H1 (cell line): ENCODE measurements at regions not wholly inside any gene's neighbourhood (a gene's known extent, or its start where the extent isn't known, plus 50 kb on each side); places are given as distances from the start of the nearest gene placed in this dataset.

Experiments used
- CTCF ChIA-PET: fragments of 300-600 bp; sonication (Branson Sonifier 250); formaldehyde crosslinking; loops from one replicate; lab custom pipeline; 2021; ENCODE audit not compliant: partially characterized antibody; lab: Charles Lee
- POLR2A ChIA-PET: fragments of 300-600 bp; sonication (Branson Sonifier 250); formaldehyde crosslinking; loops from one replicate; lab custom pipeline; 2021; ENCODE audit warnings: inconsistent platforms; ENCODE audit not compliant: partially characterized antibody; lab: Charles Lee
- DNase-seq, 2 experiments: peaks; one replicate each; pipeline versions ENCODE4 v3.0.0 to v3.0.0-alpha.2; 2010 to 2022; ENCODE audit warnings: low spot score in 2 of 2, low read depth in 1 of 2, mixed read lengths in 1 of 2
- FAIRE-seq: peaks from 2 replicates; lab custom pipeline; 2011; peaks lifted over from hg19 to GRCh38; lab: Jason Lieb, UNC
- H2AFZ ChIP-seq: 2 replicates; pipeline ENCODE4 v1.8.1; 2012; ENCODE audit warnings: low read length, inconsistent platforms
- H2AK5ac ChIP-seq: 2 replicates; pipeline ENCODE4 v1.6.1; 2013; ENCODE audit warnings: low read depth, low read length
- H2BK120ac ChIP-seq: replicated peaks from 2 replicates; pipeline ENCODE3; 2013; ENCODE audit warnings: low read depth, low read length, inconsistent platforms
- H2BK12ac ChIP-seq: 2 replicates; pipeline ENCODE4 v1.6.1; 2013; ENCODE audit warnings: low read depth, low read length
- H2BK15ac ChIP-seq: 2 replicates; pipeline ENCODE4 v1.6.1; 2013; ENCODE audit warnings: low read length
- H2BK20ac ChIP-seq: 2 replicates; pipeline ENCODE4 v1.6.1; 2013; ENCODE audit warnings: low read length
- H2BK5ac ChIP-seq: 2 replicates; pipeline ENCODE4 v1.6.1; 2013; ENCODE audit warnings: low read depth, low read length
- H3K14ac ChIP-seq: 2 replicates; pipeline ENCODE4 v1.6.1; 2013; ENCODE audit warnings: inconsistent platforms; ENCODE audit not compliant: insufficient read length
- H3K18ac ChIP-seq: 2 replicates; pipeline ENCODE4 v1.6.1; 2013; ENCODE audit warnings: low read length; ENCODE audit errors: extremely low read depth
- H3K23ac ChIP-seq: 2 replicates; pipeline ENCODE4 v1.6.1; 2013; ENCODE audit warnings: inconsistent platforms; ENCODE audit not compliant: insufficient read length
- H3K23me2 ChIP-seq: 2 replicates; pipeline ENCODE4 v1.6.1; 2013; ENCODE audit warnings: low read depth, low read length
- H3K27ac ChIP-seq: 2 replicates; pipeline ENCODE4 v1.6.1; 2011; ENCODE audit warnings: low read depth, low read length, inconsistent platforms
- H3K27me3 ChIP-seq, 4 experiments: replicated peaks in 1 of 4; 1 replicate in 1 of 4; 2 replicates in 3 of 4; pipeline versions ENCODE4 v1.6.1 to v1.8.1; 2011 to 2013; ENCODE audit warnings: low read length in 3 of 4, mild to moderate bottlenecking in 3 of 4, inconsistent platforms in 2 of 4, mixed read lengths in 2 of 4, moderate library complexity in 1 of 4; ENCODE audit not compliant: control insufficient read depth in 3 of 4, insufficient read depth in 3 of 4; ENCODE audit errors: extremely low read depth in 1 of 4
- H3K36me3 ChIP-seq, 4 experiments: 2 replicates each; pipeline versions ENCODE4 v1.6.1 to v1.8.1; 2011 to 2013; ENCODE audit warnings: mild to moderate bottlenecking in 4 of 4, low read length in 3 of 4, moderate library complexity in 2 of 4, control low read depth in 1 of 4, inconsistent platforms in 1 of 4; ENCODE audit not compliant: insufficient read depth in 4 of 4, control insufficient read depth in 2 of 4
- H3K4ac ChIP-seq: replicated peaks from 2 replicates; pipeline ENCODE3; 2013; ENCODE audit warnings: low read length, low read depth, mixed read lengths, inconsistent platforms; ENCODE audit not compliant: insufficient read length
- H3K4me1 ChIP-seq, 4 experiments: replicated peaks in 1 of 4; 1 replicate in 1 of 4; 2 replicates in 3 of 4; pipeline versions ENCODE4 v1.6.1 to v1.8.1; 2011 to 2013; ENCODE audit warnings: low read length in 3 of 4, inconsistent platforms in 2 of 4, mixed read lengths in 1 of 4; ENCODE audit not compliant: insufficient read depth in 4 of 4, control insufficient read depth in 3 of 4
- H3K4me2 ChIP-seq, 2 experiments: 2 replicates each; pipeline versions ENCODE4 v1.6.1 to v1.8.1; 2011 to 2013; ENCODE audit warnings: low read depth in 2 of 2, low read length in 2 of 2, control low read depth in 1 of 2, inconsistent platforms in 1 of 2, mild to moderate bottlenecking in 1 of 2; ENCODE audit not compliant: insufficient read depth in 1 of 2
- H3K4me3 ChIP-seq, 4 experiments: fragments of 200-600, 300-600 bp in 1 of 4; sonication (generic), shearing (Covaris generic), sonication (Bioruptor Twin) in 1 of 4; 2 replicates each; pipeline versions ENCODE4 v1.5.1 to v1.8.1; 2011 to 2016; ENCODE audit warnings: low read length in 4 of 4, low read depth in 3 of 4, control low read depth in 2 of 4, inconsistent platforms in 2 of 4, mild to moderate bottlenecking in 2 of 4, mixed read lengths in 1 of 4, moderate library complexity in 1 of 4; ENCODE audit not compliant: insufficient read depth in 2 of 4; ENCODE audit errors: extremely low read depth in 1 of 4
- H3K56ac ChIP-seq: replicated peaks from 2 replicates; pipeline ENCODE3; 2013; ENCODE audit warnings: low read depth, mild to moderate bottlenecking, mixed read lengths, low read length, inconsistent platforms; ENCODE audit not compliant: insufficient read length
- H3K79me1 ChIP-seq: 2 replicates; pipeline ENCODE4 v1.6.1; 2013; ENCODE audit warnings: low read depth, low read length, control low read depth
- H3K79me2 ChIP-seq, 2 experiments: 2 replicates each; pipeline versions ENCODE4 v1.6.1 to v1.8.1; 2012 to 2013; ENCODE audit warnings: low read length in 2 of 2, mild to moderate bottlenecking in 2 of 2, inconsistent platforms in 1 of 2; ENCODE audit not compliant: insufficient read depth in 2 of 2, control insufficient read depth in 1 of 2
- H3K9ac ChIP-seq, 4 experiments: replicated peaks in 1 of 4; 1 replicate in 1 of 4; 2 replicates in 3 of 4; pipeline versions ENCODE4 v1.6.1 to v1.8.1; 2011 to 2013; ENCODE audit warnings: low read depth in 3 of 4, low read length in 3 of 4, control low read depth in 2 of 4, mild to moderate bottlenecking in 2 of 4, moderate library complexity in 2 of 4, inconsistent platforms in 1 of 4; ENCODE audit errors: extremely low read depth in 1 of 4
- H3K9me3 ChIP-seq, 2 experiments: 2 replicates each; pipeline versions ENCODE4 v1.6.1 to v1.8.1; 2012 to 2013; ENCODE audit warnings: mild to moderate bottlenecking in 2 of 2, moderate library complexity in 2 of 2, control low read depth in 1 of 2, inconsistent platforms in 1 of 2, low read depth in 1 of 2, low read length in 1 of 2, mixed read lengths in 1 of 2; ENCODE audit not compliant: insufficient read depth in 2 of 2
- H4K20me1 ChIP-seq, 2 experiments: replicated peaks in 1 of 2; 2 replicates each; pipeline versions ENCODE3 to v1.8.1; 2011 to 2013; ENCODE audit warnings: inconsistent platforms in 2 of 2, low read length in 2 of 2, mild to moderate bottlenecking in 1 of 2; ENCODE audit not compliant: insufficient read depth in 2 of 2, control insufficient read depth in 1 of 2
- H4K5ac ChIP-seq: 2 replicates; pipeline ENCODE4 v1.6.1; 2013; ENCODE audit warnings: low read length, low read depth, mixed read lengths, inconsistent platforms; ENCODE audit not compliant: insufficient read length
- H4K8ac ChIP-seq: 2 replicates; pipeline ENCODE4 v1.8.0; 2013; ENCODE audit warnings: mild to moderate bottlenecking, moderate library complexity, low read length, inconsistent platforms; ENCODE audit not compliant: insufficient read depth; ENCODE audit errors: extremely low read depth
- H4K91ac ChIP-seq: replicated peaks from 2 replicates; pipeline ENCODE3; 2013; ENCODE audit warnings: low read length, mixed read lengths, inconsistent platforms; ENCODE audit not compliant: insufficient read length
- ASH2L ChIP-seq: fragments of 200-600, 300-600 bp; sonication (generic); IDR thresholded peaks from one replicate; pipeline ENCODE4 v1.7.1; 2017; ENCODE audit warnings: low read length
- CBX5 ChIP-seq: fragments of 300-800, 300-1000 bp; sonication (generic); IDR thresholded peaks from 2 replicates; pipeline ENCODE4 v1.7.1; 2016; ENCODE audit warnings: antibody characterized with exemption, low read length, low read depth
- CEBPB ChIP-seq: IDR thresholded peaks from 2 replicates; pipeline ENCODE4 v1.6.1; 2012; ENCODE audit warnings: low read depth, low read length
- CHD1 ChIP-seq: IDR thresholded peaks from 2 replicates; pipeline ENCODE4 v1.6.1; 2012; ENCODE audit warnings: low read depth, low read length, improper control_type of control experiment
- EGR1 ChIP-seq: IDR thresholded peaks from 2 replicates; pipeline ENCODE4 v1.6.1; 2011; ENCODE audit warnings: low read depth, low read length, borderline replicate concordance
- GABPA ChIP-seq: IDR thresholded peaks from 2 replicates; pipeline ENCODE4 v1.6.1; 2011; ENCODE audit warnings: mild to moderate bottlenecking, low read length, moderate library complexity, borderline replicate concordance; ENCODE audit not compliant: insufficient read depth
- KDM5A ChIP-seq: fragments of 200-600 bp; IDR thresholded peaks from 2 replicates; pipeline ENCODE4 v1.7.1; 2012; ENCODE audit warnings: mild to moderate bottlenecking, low read length, inconsistent platforms, mixed read lengths
- PHF8 ChIP-seq: fragments of 200-600 bp; sonication (generic); conservative IDR thresholded peaks from 2 replicates; pipeline ENCODE4 v1.7.1; 2012; ENCODE audit warnings: low read depth, mild to moderate bottlenecking, inconsistent platforms, low read length, moderate library complexity
- RAD21 ChIP-seq, 2 experiments: IDR thresholded peaks in 1 of 2; conservative IDR thresholded peaks in 1 of 2; 2 replicates each; pipeline ENCODE4 v1.6.1; 2011; ENCODE audit warnings: low read depth in 2 of 2, low read length in 2 of 2, improper control_type of control experiment in 1 of 2, inconsistent platforms in 1 of 2, mild to moderate bottlenecking in 1 of 2, moderate library complexity in 1 of 2
- SIN3A ChIP-seq, 2 experiments: IDR thresholded peaks in 1 of 2; conservative IDR thresholded peaks in 1 of 2; 2 replicates each; pipeline ENCODE4 v1.6.1; 2011 to 2012; ENCODE audit warnings: low read length in 2 of 2, improper control_type of control experiment in 1 of 2, low read depth in 1 of 2, mild to moderate bottlenecking in 1 of 2
- SP1 ChIP-seq: IDR thresholded peaks from 2 replicates; pipeline ENCODE4 v1.6.1; 2011; ENCODE audit warnings: low read depth, low read length
- SP2 ChIP-seq: IDR thresholded peaks from 2 replicates; pipeline ENCODE4 v1.6.1; 2012; ENCODE audit warnings: mild to moderate bottlenecking, low read length, inconsistent platforms
- TAF1 ChIP-seq: IDR thresholded peaks from 2 replicates; pipeline ENCODE4 v1.6.1; 2011; ENCODE audit warnings: mild to moderate bottlenecking, low read depth, low read length
- WGBS, 2 experiments: shearing (Covaris generic) in 1 of 2; methylation state at CpG; one replicate each; pipeline versions ENCODE4 v1.1.6 to v1.1.7; 2013 to 2015; ENCODE audit warnings: low lambda C conversion rate in 2 of 2, mixed read lengths in 2 of 2, inconsistent platforms in 1 of 2, low coverage in 1 of 2, missing lambda C conversion rate in 1 of 2; ENCODE audit not compliant: insufficient replicate concordance in 2 of 2, insufficient coverage in 1 of 2, insufficient read length in 1 of 2; ENCODE audit errors: extremely low coverage in 1 of 2, missing lambda C conversion rate in 1 of 2; 5-methylcytosine and 5-hydroxymethylcytosine counted together
- TF ChIP-seq, protein P1 (sequence below): IDR thresholded peaks from 2 replicates; pipeline ENCODE4 v1.6.1; 2011; ENCODE audit warnings: low read length, improper control_type of control experiment

DNA sequence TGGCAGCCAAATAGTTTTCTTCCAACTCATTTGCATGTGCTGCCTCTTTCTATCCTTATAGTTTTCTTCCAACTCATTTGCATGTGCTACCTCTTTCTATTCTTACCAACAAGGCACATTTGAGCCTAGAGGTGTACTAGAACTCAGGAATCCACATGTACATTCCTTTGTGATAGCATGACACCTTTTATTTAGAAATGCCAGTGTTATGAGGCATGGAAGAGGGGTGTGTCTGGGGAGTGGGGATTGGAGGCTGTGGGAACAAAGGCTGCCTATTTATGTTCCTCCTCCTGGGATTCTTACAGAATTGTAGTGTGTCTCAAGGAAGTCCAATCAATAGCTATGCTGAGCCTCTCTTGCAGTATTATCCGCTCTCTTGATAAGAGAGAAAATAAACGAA lies 966.7 kb downstream of the PCDH17 start:
- 95% methylated on average over 2 of the region's 2 CpGs; no CpG with 5 or more reads in 1 of the 2 experiments for WGBS, 2 experiments
- Histone ChIP-seq H4K91ac (no peak overlapping the region), H2BK20ac (no peak overlapping the region), H3K9ac (no peak overlapping the region), H2BK15ac (no peak overlapping the region), H3K4me3 (no peak overlapping the region), H3K23me2 (no peaks in the 10 kb centered on the region), H4K8ac (no peak overlapping the region), H3K4ac (no peak overlapping the region), H4K5ac (no peak overlapping the region), H3K27ac (no peak overlapping the region), H3K9me3 (no peaks in the 10 kb centered on the region), H3K4me2 (no peak overlapping the region), H2BK12ac (no peak overlapping the region), H3K14ac (no peak overlapping the region), H4K20me1 (no peaks in the 10 kb centered on the region), H3K23ac (no peak overlapping the region), H3K4me1 (peaks cover 0 to 2% (median 0%) of the 10 kb centered on the region in 4 experiments; a peak in 2 of 7 replicates), H3K79me2 (no peaks in the 10 kb centered on the region), H2BK120ac (no peak overlapping the region), H2BK5ac (no peak overlapping the region), H2AFZ (no peak overlapping the region), H3K18ac (no peak overlapping the region), H3K56ac (no peak overlapping the region), H2AK5ac (no peak overlapping the region), H3K79me1 (no peaks in the 10 kb centered on the region), H3K27me3 (no peaks in the 10 kb centered on the region), H3K36me3 (no peaks in the 10 kb centered on the region)
- DNase-seq (no peak), FAIRE-seq (no peak)
- ChIA-PET CTCF (interaction anchor here (1.1 kb wide), 1 partner anchor 13 kb away, joined by 3 read pairs; no protein-coding TSS in a partner anchor), POLR2A (no interaction called here)
- TF ChIP-seq, protein P1, sequence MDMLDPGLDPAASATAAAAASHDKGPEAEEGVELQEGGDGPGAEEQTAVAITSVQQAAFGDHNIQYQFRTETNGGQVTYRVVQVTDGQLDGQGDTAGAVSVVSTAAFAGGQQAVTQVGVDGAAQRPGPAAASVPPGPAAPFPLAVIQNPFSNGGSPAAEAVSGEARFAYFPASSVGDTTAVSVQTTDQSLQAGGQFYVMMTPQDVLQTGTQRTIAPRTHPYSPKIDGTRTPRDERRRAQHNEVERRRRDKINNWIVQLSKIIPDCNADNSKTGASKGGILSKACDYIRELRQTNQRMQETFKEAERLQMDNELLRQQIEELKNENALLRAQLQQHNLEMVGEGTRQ = no peak
- TF ChIP-seq SP2 (no peak), CHD1 (no peak), EGR1 (no peak), TAF1 (no peak), CBX5 (no peak), CEBPB (no peak), RAD21 (IDR thresholded peaks at IDR 0.05 in 1 of 2, conservative IDR thresholded peaks at IDR 0.05 in 1 of 2; ENCODE audit: low read depth in 2 of 2, low read length in 2 of 2) (no peak), ASH2L (no peak), SP1 (no peak), KDM5A (no peak), GABPA (no peak), SIN3A (conservative IDR thresholded peaks at IDR 0.05 in 1 of 2, IDR thresholded peaks at IDR 0.05 in 1 of 2; ENCODE audit: low read depth in 1 of 2, low read length in 2 of 2) (no peak), PHF8 (no peak)
